ENCODE measurements at regions not wholly inside any gene's neighbourhood (a gene's known extent, or its start where the extent isn't known, plus 50 kb on each side); places are given as distances from the start of the nearest gene placed in this dataset.
"Not testable (repeated sequence)": the region's sequence is repeated elsewhere in the genome, so short reads cannot be mapped to it uniquely, and the experiment has no call there.

- in situ Hi-C loops (cut with MboI; ENCODE audit: low pct_unique_long_range_greater_than_20kb, low sequenced_read_pairs); DNase-seq: not testable (repeated sequence)
These were observed 72.5 kb upstream of the CCNY start for GRCh38 chr10:35263827-35264226.

- in situ Hi-C loops (cut with MboI; ENCODE audit: low pct_unique_long_range_greater_than_20kb, low sequenced_read_pairs); DNase-seq: not testable (repeated sequence)
These were observed 71.7 kb upstream of the CCNY start for GRCh38 chr10:35264636-35265035.

GRCh38 chr10:35265435-35265834 is 70.9 kb upstream of the CCNY start:
- in situ Hi-C loops (cut with MboI; ENCODE audit: low pct_unique_long_range_greater_than_20kb, low sequenced_read_pairs) = no loop called here
- no peak for DNase-seq

GRCh38 chr10:35268323-35268722 is 68.0 kb upstream of the CCNY start:
- in situ Hi-C loops (cut with MboI; ENCODE audit: low pct_unique_long_range_greater_than_20kb, low sequenced_read_pairs) = no loop called here
- DNase-seq = no peak

GRCh38 chr10:35268791-35269257 is 67.5 kb upstream of the CCNY start:
- in situ Hi-C loops (cut with MboI; ENCODE audit: low pct_unique_long_range_greater_than_20kb, low sequenced_read_pairs) = no loop called here
- DNase-seq = no peak

GRCh38 chr10:35270100-35270499 is 66.2 kb upstream of the CCNY start:
- in situ Hi-C loops (cut with MboI; ENCODE audit: low pct_unique_long_range_greater_than_20kb, low sequenced_read_pairs) = no loop called here
- no peak for DNase-seq

GRCh38 chr10:35271086-35271858 is 65.0 kb upstream of the CCNY start:
- DNase-seq = peak; percentile 14
- in situ Hi-C loops (cut with MboI; ENCODE audit: low pct_unique_long_range_greater_than_20kb, low sequenced_read_pairs) = no loop called here

- DNase-seq; in situ Hi-C loops (cut with MboI; ENCODE audit: low pct_unique_long_range_greater_than_20kb, low sequenced_read_pairs): not testable (repeated sequence)
These were observed 64.5 kb upstream of the CCNY start for GRCh38 chr10:35271859-35272165.

- DNase-seq; in situ Hi-C loops (cut with MboI; ENCODE audit: low pct_unique_long_range_greater_than_20kb, low sequenced_read_pairs): not testable (repeated sequence)
These were observed 63.9 kb upstream of the CCNY start for GRCh38 chr10:35272401-35272800.

GRCh38 chr10:35273994-35274393 is 62.3 kb upstream of the CCNY start:
- in situ Hi-C loops (cut with MboI; ENCODE audit: low pct_unique_long_range_greater_than_20kb, low sequenced_read_pairs); DNase-seq: not testable (repeated sequence)

- in situ Hi-C loops (cut with MboI; ENCODE audit: low pct_unique_long_range_greater_than_20kb, low sequenced_read_pairs) = no loop called here
- no peak for DNase-seq
These were observed 61.7 kb upstream of the CCNY start for GRCh38 chr10:35274498-35275060.

- in situ Hi-C loops (cut with MboI; ENCODE audit: low pct_unique_long_range_greater_than_20kb, low sequenced_read_pairs) = no loop called here
- no peak for DNase-seq
These were observed 59.4 kb upstream of the CCNY start for GRCh38 chr10:35276889-35277288.

GRCh38 chr10:35280246-35280645 is 56.1 kb upstream of the CCNY start:
- in situ Hi-C loops (cut with MboI; ENCODE audit: low pct_unique_long_range_greater_than_20kb, low sequenced_read_pairs) = not testable (repeated sequence)

More at GRCh38 chr10:35280246-35280645, 56.1 kb upstream of the CCNY start:
- not testable (repeated sequence) for DNase-seq
